Activated CD8-positive, alpha-beta memory T cell treated with anti-CD3 and anti-CD28 coated beads, Interleukin-2, amount 50 U/mL, for 1 hour (primary cell): ENCODE measurements at regions not wholly inside any gene's neighbourhood (a gene's known extent, or its start where the extent isn't known, plus 50 kb on each side); places are given as distances from the start of the nearest gene placed in this dataset.
"Not testable (repeated sequence)": the region's sequence is repeated elsewhere in the genome, so short reads cannot be mapped to it uniquely, and the experiment has no call there.

Experiments used
- DNase-seq: peaks from one replicate; pipeline ENCODE4 v3.0.0-alpha.2; 2020; ENCODE audit errors: extremely low read depth

DNA sequence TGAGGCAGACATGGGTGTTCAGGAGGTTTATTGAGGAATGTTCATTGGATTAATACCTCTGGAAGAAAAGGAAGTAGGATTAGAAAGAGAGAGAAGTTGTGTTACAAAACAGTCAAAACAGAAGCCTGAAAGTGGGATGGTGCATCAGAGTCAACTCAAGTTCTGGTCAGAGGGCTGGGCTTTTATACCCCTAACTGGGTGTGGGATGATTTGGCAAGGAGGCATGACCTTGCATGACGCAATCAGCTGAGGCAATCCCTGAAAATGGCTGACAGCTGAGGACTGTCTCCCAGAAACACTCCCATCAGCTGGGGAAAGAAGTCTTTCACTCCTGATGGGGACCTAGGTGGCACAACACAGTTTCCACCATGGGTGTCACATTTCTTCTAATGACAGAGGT is 818.2 kb downstream of the SATB2 start:
- DNase-seq = no peak

DNA sequence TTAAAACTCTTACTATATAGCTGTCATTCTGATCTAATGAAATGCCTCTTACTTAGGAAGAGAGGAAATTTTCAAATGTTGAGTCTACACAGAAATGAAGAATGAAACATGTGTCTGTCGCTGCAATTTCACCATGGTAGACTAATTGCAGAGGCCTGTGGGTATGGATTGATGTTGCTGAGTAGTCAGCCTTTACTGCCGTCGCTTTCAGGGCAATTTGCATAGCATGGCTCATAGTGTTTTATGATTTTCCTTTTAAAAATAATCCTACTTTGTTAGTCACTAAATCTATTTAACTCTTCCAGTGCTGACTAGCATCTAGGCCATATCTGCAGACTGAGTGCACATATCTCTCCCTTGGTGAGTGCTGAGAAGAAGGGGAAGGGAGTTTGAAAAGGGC is 819.2 kb downstream of the SATB2 start:
- DNase-seq = no peak

DNA sequence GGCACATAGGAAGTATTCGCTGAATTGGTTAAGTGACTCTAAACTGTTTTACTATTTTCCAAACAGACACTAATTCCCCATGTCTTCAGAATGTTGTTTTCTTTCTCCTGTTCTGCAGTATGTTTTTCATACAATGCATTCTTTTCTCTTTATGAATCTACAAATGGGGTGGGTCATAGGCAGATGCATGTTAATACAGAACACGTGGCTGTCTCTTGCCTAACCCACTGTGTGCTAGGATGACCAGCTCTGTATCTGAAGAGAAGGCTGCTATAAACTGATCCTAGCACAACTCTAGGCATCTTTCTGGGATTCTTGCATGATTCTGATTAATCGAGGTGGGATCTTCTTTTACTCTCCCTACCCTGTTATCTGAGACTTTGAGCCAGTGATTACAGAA is 826.0 kb downstream of the PLCL1 start:
- no peak for DNase-seq

DNA sequence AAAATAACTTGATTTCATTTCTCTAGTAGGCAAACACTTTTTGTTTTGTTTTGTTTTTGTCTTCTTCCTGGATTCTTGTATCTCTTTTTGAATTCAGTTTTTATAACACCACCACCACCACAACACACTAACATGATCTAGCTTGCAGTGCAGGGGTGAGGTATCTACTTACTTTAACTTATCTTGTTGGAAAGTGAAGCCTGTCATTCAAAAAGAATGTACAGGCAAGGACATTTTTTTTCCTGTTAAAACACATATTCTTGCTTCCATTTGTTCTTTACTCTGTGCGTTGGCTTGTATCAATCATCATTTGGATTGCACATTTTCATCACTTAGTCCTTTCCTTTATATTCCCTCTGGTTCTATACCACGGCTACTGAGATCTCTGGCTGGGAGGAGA is 824.2 kb downstream of the PLCL1 start:
- no peak for DNase-seq

DNA sequence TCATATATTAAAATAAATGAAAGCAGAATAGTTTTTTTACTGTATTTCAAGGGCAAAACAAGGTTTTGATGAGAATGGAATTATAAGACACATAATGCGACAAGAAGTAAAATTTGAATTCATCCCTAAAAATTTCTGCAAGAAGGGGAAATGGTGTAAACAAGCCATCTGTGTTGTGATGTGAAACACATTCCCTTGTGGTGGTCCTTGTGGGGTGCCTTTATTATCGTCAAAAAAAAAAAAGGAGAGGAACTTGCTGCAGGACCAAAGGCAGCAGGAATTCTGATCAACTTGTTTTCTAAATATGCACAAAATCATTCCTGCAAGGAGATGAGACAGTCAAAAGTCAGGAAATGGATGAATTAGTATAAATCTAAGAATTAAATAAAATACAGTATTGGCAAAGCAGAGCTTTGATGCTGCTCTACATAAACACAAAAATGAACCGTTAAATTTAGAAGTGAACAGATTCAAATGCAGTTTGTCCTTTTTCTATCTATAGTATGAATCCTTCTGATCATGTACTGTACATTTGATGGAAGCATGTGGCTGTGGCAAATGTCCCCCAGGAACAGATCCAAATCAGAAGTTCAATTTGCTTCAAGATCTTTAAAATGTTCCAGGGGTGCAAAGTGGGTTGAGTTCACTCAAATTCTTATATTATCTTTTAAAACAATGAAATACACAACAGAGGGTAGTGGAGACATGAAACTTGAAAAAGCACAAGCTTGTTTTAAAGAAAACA is 818.8 kb downstream of the PLCL1 start:
- no peak for DNase-seq

DNA sequence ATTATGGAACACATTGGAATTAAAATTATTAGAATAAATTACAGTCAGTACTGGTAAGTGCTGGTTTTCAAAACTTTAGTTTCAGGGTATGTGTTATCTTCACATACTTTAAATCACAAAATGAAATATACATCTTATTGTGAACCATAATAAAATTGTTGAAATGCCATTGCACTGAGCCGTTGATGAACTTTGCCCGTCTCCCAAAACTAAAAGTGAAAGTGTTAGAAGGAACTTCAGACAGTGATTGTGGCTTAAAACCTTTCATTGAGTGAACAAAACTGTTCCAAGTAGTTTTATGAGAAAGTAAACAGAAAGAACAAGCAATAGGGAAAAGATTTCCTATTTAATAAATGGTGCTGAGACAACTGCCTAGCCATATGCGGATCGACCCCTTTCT is 811.6 kb downstream of the PLCL1 start:
- no peak for DNase-seq

DNA sequence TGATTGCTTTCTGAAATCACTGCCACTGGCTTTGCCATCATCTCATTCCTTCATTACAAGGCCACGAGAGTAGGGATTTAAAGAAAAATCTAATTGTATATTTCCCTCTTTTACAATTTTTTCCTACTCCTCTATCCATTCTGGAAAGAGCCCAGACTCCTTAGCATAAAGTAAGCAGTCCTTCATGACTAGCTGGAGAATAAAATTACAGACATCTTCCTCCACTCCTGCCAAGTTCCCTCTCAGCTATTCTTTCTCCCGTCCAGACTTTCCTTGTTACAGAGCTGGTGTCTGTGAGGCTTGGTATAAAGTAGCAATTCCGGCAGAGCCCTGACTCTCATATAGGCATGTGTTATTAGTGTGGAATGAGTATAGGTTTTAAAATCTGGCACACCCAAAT is 806.8 kb downstream of the PLCL1 start:
- no peak for DNase-seq

DNA sequence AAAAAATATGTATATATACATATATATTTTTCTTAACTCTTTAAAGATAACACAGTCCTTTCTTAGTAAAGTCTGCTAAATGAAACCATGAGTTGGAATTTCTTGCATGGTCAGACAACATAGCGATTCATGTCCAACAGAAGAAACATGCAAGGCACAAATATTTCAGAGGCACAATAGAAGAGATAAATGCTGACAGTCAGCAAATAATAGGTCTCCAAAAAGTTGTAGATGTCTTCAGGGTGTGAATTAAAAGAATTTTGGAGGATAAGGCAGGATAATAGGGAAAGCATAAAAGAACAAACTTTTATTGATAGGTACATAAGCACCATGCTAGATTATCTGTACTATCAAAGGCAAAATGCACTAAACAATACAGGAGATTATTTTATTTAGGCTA is 800.2 kb downstream of the PLCL1 start:
- no peak for DNase-seq

DNA sequence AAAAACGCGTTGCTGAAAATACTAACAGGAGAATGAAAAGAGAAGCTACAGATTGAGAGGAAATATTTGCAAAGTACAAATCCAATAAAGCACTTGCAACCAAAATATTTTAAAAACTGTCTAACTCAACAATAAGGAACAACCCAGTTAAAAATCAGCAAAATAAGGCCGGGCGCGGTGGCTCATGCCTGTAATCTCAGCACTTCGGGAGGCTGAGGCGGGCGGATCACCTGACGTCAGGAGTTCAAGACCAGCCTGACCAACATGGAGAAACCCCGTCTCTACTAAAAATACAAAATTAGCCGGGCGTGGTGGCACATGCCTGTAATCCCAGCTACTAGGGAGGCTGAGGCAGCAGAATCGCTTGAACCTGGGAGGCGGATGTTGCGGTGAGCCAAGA is 798.6 kb downstream of the PLCL1 start:
- DNase-seq = not testable (repeated sequence)

DNA sequence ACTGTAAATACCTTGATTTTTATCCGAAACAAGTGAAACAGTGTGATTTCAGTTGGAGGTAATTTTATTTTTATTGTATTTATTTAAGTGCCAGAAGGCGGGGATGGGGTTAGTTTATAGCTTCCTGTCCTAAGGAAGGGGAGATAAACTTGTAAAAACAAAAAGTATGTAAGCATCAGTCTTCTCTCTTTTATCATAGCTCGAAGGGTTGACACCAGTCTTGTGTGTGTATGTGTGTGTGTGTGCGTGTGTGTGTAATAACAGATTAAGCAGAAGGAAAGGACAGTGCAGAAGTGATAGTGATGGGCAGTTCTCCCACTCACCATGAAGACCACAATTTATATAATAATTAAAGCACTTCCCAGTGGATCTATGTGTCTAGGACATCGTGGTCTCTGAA is 793.3 kb downstream of the PLCL1 start:
- no peak for DNase-seq

DNA sequence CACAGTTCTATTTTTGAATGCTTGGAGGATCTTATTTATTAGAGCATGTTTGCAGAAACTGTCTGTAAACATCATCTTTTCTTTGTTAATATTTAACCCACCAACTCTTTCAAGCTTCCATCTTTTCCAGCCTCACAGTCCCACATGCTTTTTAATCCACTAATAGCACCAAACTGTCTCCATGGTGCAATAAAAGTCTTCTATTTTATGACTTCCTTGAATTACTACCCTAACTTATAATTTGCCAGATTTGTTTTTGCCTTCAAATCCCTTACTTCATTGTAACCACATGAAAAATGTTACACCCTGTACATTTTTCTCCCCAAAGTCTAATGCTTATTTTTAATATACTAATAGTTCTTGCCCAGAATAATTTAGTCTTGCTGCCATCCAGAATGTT is 792.6 kb downstream of the PLCL1 start:
- no peak for DNase-seq

DNA sequence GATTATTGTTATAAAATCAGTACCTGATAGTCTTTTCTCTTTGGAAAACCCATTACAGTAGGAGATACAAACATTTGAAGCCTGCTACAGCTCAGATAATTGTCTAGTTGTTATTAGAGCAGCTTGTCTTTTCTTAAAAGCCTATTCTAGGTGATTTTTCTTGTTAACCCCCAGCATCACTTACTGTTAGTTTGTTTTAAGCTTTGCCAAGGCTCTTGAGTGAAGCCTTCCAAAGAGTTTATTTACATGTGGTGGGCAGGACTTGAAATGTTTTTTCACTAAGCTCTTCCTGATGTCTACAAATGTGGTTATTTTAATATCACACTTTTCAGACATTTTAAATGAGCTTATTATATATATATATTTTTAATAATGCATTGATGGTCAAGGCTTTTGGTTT is 791.3 kb downstream of the PLCL1 start:
- DNase-seq = no peak

DNA sequence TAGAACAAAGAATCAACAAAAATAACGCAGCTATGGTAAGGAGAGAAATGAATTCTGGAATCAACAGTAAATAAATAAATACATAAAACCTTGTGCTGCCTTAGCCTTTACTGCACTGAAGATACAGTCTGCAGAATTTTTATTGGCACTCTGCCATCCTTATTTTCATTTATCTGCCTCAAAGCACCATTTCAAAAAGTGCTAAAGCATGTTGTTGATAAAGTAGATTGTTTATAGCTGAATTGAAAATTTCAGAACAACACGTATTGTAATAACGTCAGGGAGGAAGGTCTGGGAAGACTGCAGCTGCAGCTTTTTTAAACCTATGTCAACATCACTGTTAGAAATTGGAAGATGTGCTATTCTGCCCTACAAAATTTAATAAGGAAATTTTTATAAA is 787.2 kb downstream of the PLCL1 start:
- no peak for DNase-seq

DNA sequence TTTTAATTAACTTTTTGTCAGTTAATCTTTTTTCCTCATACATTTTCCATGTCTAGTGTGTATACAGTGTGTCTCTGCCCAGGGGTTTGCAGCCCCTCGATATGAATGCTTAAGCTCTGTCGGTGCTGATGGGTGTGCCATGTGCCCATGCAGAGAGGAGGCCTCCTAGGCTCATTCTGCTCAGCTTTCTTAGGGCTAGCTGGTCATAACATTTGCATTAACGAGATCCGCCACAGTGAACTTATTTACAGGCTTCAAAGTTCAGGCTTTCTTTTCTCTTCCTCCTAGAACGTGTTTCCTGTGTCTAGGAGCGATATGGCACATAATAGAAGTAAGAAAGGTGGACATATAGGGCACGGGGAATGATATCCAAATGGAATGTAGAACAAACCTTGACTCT is 783.3 kb downstream of the PLCL1 start:
- no peak for DNase-seq

DNA sequence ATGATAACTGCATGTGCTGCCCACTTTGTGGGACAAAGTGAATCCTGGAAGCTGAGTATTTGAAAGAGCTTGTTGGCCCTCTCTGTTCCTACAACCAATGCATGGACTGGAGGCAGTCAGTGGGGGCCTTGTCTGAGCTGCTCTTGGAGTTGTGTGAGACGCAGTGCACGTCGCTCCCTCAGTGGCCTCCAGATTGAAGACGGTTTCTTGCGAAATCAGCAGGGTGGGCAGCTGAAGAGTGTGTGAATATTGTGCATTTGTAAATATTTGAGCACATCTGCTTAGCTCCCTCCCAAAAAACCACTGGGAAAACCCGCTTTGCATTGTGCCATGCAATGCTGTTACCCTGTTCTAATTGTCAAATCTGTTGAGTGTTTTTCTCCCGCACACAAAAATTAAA is 782.8 kb downstream of the PLCL1 start:
- DNase-seq = no peak

DNA sequence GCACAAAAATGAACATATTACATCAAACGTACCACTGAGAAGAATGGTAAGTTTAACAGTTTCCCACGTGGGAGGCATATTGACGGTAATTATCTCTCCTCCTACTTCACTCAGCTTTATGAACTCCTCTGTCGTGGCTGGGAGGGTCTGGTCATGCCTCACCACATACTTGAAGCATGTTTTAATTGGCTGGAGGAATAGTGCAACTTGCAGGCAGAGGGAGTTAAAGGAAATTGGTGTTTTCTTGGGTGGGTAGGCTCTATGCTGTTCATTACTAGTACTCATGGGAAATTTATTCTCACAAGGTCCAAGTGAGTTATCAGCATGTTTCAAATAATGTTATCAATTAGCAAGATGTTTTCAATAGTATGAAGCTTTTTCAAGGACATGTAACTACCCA is 767.0 kb downstream of the PLCL1 start:
- no peak for DNase-seq

DNA sequence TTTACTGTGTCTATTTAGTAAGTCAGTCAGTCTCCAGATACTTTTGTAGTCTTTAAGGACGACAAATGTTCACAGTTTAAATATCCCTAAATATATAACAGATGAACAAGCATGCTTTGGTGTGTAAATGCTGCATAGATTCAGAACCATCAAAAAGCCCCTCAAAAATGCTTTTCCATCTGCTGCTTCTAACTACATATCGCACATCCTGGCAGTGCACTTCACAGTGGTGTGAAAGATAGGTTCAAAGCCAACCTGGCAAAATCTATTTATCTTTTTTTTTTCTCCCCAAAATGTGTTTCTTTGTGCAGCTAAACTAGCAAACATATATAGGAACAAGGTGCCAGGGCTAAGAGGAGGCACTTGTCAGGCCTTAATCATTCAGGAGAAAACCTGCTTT is 753.8 kb downstream of the PLCL1 start:
- DNase-seq = no peak

DNA sequence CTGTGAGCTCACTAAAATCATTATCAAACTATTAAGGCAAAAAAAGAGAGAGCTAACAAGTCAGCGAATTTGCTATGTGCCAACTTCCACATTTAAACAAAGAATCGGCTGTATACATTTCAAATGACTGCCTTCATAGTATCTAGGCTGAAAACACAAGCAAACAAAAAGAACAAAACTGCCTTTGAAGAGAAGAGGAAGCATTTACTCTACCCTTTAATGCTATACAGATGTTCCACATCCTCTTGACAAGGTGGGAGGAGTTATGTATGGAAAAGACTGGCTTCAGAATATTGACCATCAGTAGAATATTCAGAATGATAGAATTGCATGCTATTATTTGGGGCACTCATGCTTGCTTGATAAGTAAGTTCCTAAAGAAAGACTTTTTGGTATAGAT is 741.7 kb downstream of the PLCL1 start:
- DNase-seq = no peak

DNA sequence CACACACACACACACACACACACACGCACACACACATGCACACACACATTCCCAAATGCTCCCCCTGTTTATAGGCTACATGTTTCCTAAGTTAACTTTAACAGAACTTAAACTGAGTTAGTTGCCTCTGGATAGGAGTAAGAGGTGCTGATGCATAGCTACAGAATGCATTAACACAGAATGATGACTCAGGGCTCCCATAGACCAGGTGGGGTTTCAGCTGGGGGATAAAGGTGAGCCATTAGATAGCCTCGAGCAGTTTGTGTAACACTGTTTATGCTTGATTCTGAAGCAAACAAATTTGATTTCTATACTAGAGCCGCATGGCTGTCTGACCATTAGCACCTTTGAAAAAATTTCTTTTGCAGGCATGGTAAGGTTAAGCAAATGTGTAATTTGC is 741.0 kb downstream of the PLCL1 start:
- DNase-seq = no peak

DNA sequence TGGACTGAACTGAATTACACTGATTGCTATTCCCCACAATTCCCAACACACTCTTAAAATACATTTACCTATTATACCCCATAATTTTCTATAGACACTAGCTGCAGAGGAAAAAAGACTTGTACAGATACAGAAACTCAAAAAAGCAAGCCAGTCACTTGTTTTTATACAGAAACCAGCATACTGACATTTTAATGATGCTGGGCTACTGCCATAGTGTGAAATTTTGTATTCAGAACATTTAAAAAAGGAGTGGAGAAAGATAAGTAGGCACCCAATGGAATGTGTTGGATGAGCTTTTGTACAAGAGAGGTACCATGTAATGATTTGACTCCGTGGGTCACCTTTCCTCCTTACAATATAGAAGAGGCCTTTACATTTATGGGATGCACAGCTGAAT is 740.1 kb downstream of the PLCL1 start:
- no peak for DNase-seq

DNA sequence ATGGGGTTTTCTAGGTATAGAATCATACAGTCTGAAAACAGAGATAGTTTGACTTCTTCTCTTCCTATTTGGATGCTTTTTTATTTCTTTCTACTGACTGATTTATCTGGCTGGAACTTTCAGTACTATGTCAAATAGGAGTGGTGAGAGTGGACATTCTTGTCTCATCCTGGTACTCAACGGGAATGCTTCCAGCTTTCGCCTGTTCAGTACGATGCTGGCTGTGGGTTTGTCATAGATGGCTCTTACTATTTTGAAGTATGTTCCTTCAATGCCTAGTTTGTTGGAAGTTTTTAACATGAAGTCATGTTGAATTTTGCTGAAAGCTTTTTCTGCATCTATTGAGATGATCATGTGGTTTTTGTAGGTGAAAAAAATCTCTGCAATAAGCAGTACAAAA is 730.4 kb downstream of the PLCL1 start:
- no peak for DNase-seq

DNA sequence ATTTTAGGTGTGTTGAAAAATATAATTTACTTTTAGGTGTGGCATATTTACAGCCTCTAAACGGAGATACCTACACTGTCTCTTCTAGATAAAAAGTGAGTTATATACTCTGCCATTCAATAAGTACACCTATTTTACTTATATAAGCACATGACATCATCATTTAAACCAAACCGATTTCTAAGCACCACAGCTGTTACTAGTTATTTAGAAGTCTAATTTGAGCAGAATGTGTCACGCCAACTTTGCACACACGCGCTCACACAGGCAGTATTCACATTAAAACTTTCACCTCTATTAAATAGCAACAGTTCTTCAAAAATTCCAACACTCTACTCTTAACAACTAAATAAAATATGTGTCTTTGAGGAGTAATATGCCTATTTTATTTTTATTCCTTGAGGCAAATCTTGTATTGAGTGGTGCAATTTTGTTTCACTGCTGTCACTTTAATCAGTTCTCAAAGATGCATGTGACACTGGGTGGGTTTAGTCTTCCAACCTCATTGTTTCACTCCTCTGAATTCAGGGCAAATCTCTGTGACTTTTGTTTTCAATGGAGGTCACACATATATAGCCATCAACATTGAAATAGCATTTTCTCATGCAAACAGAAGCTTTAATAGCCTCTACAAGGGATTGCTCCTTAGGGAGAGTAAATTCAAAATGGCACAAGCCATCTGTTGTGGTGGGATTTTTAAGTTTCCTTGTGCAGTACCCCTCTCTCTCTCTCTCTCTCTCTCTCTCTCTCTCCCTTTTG is 721.0 kb downstream of the PLCL1 start:
- no peak for DNase-seq

DNA sequence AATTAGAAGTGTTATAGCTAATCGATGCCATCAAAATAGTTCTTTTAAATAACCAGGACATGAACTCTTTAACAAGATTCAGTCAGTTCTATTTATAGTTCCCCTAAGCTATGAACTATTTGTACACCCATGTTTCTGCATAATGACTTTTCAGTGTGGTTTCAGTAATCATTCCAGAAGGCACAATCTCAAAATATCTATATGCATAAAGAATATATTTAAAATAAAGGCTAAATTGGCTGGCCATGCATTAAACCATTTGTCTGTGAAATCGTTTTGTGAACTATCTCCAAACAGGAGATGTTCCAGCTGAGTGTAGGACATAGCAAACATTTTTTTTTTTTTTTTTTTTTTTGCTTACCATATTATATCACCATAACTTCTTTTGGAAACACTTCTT is 719.3 kb downstream of the PLCL1 start:
- no peak for DNase-seq

DNA sequence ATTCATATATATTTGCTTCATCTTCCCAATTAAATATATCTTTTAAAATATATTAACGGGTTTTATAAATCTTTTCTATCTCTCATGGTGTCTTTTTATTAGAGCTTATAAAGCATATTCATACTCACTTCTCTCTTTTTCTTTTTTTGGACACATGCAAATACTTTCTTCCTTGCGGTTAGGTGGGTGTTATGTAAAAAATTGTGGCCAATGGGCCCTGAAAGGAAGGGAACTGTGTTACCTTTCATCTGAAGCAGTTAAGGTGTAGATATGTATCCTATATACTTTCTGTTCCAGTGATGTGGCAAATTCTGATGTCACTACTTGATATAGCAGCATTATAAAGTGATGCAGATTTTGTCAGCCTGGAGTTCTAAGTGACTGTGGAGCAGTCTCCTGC is 714.5 kb downstream of the PLCL1 start:
- no peak for DNase-seq
